ENCODE measurements at regions not wholly inside any gene's neighbourhood (a gene's known extent, or its start where the extent isn't known, plus 50 kb on each side); places are given as distances from the start of the nearest gene placed in this dataset.
A peak's percentile ranks its signal among the peaks of the same experiment; 100 is the strongest.

DNA sequence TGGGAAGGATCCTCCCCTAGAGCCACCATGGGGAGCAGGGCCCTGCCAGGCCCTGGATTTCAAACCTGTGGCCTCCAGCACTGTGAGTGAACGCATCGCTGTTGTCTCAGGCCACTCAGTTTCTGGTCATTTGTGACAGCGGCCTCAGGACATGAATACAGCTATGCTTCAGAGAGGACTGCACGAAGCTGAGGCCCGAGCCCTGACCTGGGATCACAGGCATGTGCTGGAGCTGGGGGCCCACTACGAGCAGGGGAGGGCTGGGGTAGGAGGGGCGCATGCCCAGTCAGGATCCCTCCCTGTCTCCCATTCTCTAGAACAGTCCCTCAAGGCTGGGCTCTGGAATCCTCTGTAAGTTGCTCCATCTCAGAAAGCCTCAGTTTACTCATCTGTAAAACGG lies 242.1 kb downstream of the CTTN start:
- Histone ChIP-seq H3K27me3 (ENCODE audit: control insufficient read depth in 1 of 2, insufficient read depth in 2 of 2, low read length in 2 of 2) (no peaks in the 10 kb centered on the region), H3K36me3 (ENCODE audit: insufficient read depth, low read length) (no peaks in the 10 kb centered on the region), H3K4me1 (ENCODE audit: insufficient read depth, low read length) (no peaks in the 10 kb centered on the region), H3K27ac (ENCODE audit: low read depth, low read length) (no peak overlapping the region), H3K9ac (ENCODE audit: low read length) (no peak overlapping the region), H3K9me3 (ENCODE audit: low read length) (no peaks in the 10 kb centered on the region), H3K4me3 (ENCODE audit: low read depth in 1 of 2, low read length in 2 of 2) (no peak overlapping the region)

DNA sequence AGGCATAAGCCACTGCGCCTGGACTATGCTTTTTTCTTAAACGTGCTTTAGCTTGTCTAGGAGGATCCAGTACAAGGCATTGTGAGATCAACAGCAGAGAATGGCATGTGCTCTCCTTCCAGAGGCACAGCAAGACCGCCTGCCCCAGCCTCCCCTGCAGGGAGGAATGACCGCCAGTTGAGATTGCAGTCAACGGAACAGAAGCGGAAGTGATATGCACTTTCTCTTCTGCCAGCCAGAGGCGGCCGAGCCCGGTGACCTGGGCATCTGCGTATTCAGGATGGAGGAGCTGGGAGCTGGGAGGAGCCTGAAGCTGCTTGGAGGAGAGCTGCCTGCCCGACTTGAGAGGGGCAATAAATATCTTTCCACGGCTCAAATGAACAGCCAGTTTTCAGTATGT lies 243.0 kb downstream of the CTTN start:
- H3K36me3 ChIP-seq (ENCODE audit: insufficient read depth, low read length), result no peaks in the 10 kb centered on the region
- H3K9ac ChIP-seq (ENCODE audit: low read length), result no peak overlapping the region
- H3K4me3 ChIP-seq (ENCODE audit: low read depth in 1 of 2, low read length in 2 of 2), result peak overlapping the region in 1 of 2 donors; percentile 2
- no peaks in the 10 kb centered on the region for H3K27me3 ChIP-seq (ENCODE audit: control insufficient read depth in 1 of 2, insufficient read depth in 2 of 2, low read length in 2 of 2)
- no peaks in the 10 kb centered on the region for H3K4me1 ChIP-seq (ENCODE audit: insufficient read depth, low read length)
- H3K9me3 ChIP-seq (ENCODE audit: low read length), result no peaks in the 10 kb centered on the region
- no peak overlapping the region for H3K27ac ChIP-seq (ENCODE audit: low read depth, low read length)

DNA sequence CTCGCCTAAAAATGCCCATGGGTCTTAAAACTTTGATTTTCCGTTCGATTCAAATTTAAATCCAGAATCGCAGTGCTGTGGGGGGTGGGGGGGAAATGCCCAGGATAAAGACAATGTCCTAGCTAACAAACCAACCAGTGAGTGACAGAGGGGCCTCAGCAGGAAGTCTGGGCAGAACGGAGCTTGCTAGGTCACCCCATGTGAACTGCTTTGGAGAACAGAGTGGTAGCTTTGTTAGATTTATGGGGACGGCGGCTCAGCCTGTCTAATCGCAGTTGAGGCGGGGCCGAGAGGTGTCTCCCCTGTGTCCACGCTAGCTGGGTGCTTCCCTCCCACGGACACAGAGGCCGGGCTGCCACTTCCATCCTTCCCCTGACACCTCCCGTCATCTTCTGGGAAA lies 243.9 kb downstream of the CTTN start:
- Histone ChIP-seq H3K4me3 (ENCODE audit: low read depth in 1 of 2, low read length in 2 of 2) (no peak overlapping the region), H3K4me1 (ENCODE audit: insufficient read depth, low read length) (no peaks in the 10 kb centered on the region), H3K9ac (ENCODE audit: low read length) (no peak overlapping the region), H3K27ac (ENCODE audit: low read depth, low read length) (no peak overlapping the region), H3K9me3 (ENCODE audit: low read length) (no peaks in the 10 kb centered on the region), H3K27me3 (ENCODE audit: control insufficient read depth in 1 of 2, insufficient read depth in 2 of 2, low read length in 2 of 2) (no peaks in the 10 kb centered on the region), H3K36me3 (ENCODE audit: insufficient read depth, low read length) (no peaks in the 10 kb centered on the region)

DNA sequence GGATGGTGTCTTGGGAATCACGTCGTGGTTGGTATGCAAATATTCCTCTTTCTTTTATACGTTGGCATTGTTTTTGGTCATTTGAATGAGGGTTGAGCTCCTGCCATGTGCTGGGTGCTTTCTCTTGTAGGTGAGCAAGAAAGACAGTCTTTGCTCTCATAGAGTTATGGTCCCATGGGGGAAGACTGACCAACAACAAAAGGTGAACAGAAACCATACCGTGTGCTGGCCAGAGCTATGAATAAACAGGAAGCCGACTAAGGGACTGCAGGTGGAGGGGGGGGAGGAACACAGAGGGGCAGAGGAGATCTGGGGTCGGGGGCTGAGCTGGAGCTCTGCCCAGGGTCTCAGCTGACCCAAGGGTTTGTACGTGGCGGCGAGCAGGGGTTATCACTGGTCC lies 245.3 kb downstream of the CTTN start:
- peaks cover 0 to 5% of the 10 kb centered on the region in 2 donors for H3K27me3 ChIP-seq (ENCODE audit: control insufficient read depth in 1 of 2, insufficient read depth in 2 of 2, low read length in 2 of 2)
- no peak overlapping the region for H3K4me3 ChIP-seq (ENCODE audit: low read depth in 1 of 2, low read length in 2 of 2)
- no peak overlapping the region for H3K27ac ChIP-seq (ENCODE audit: low read depth, low read length)
- no peaks in the 10 kb centered on the region for H3K9me3 ChIP-seq (ENCODE audit: low read length)
- no peak overlapping the region for H3K9ac ChIP-seq (ENCODE audit: low read length)
- H3K4me1 ChIP-seq (ENCODE audit: insufficient read depth, low read length), result no peaks in the 10 kb centered on the region
- H3K36me3 ChIP-seq (ENCODE audit: insufficient read depth, low read length), result no peaks in the 10 kb centered on the region

DNA sequence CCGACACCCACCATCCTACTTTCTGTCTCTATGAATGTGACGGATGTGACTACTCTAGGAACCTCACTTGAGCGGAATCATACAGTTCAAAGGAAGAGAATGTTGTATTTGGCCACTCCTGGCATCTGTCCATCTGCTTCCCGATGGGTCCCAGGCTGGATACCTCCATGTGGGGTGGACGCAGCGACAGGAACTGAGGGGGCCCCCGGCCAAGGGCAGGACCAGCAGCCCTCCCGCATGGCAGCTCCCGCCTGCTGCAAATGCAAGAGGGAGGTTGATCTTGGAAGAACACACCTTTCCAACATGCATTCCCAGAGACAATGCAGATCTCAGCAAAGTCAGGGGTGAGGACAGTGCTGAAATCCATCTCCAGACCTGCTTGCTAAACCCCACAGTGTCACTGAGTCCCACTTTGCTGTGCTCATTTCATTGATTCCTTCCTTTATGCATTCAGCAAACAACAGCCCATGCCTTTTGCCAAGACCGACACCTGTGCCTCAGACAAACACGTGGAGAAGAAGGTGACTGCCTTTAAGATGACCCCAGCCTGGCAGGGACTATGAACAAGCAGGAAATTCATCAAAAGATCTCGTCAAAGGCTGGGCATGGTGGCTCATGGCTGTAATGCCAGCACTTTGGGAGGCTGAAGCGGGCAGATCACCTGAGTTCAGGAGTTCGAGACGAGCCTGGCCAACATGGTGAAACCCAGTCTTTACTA lies 246.2 kb downstream of the CTTN start:
- no peak overlapping the region for H3K27ac ChIP-seq (ENCODE audit: low read depth, low read length)
- H3K27me3 ChIP-seq (ENCODE audit: control insufficient read depth in 1 of 2, insufficient read depth in 2 of 2, low read length in 2 of 2), result peaks cover 0 to 5% of the 10 kb centered on the region in 2 donors
- no peaks in the 10 kb centered on the region for H3K9me3 ChIP-seq (ENCODE audit: low read length)
- H3K4me3 ChIP-seq (ENCODE audit: low read depth in 1 of 2, low read length in 2 of 2), result no peak overlapping the region
- H3K4me1 ChIP-seq (ENCODE audit: insufficient read depth, low read length), result no peaks in the 10 kb centered on the region
- H3K9ac ChIP-seq (ENCODE audit: low read length), result no peak overlapping the region
- no peaks in the 10 kb centered on the region for H3K36me3 ChIP-seq (ENCODE audit: insufficient read depth, low read length)

DNA sequence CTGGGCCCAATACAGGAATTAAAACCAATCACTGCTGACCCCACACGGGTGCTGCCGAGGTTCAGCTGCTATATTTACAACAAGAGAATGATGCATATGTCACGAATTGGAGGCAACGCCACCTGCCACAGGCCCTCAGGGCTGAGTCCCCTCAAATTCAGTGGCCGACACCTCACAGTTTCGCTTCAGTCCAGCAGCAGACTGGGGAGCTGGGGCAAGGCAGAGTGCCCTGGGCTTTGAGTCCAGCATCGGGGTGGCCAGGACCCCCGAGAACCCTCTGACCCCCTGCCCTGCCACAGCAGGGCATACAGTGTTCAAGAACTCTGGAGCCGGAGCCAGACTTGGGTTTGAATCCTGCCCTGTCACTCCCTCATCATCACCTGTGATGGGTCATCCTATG lies 247.2 kb downstream of the CTTN start:
- no peak overlapping the region for H3K9ac ChIP-seq (ENCODE audit: low read length)
- H3K4me3 ChIP-seq (ENCODE audit: low read depth in 1 of 2, low read length in 2 of 2), result no peak overlapping the region
- no peaks in the 10 kb centered on the region for H3K36me3 ChIP-seq (ENCODE audit: insufficient read depth, low read length)
- no peak overlapping the region for H3K27ac ChIP-seq (ENCODE audit: low read depth, low read length)
- H3K4me1 ChIP-seq (ENCODE audit: insufficient read depth, low read length), result no peaks in the 10 kb centered on the region
- H3K9me3 ChIP-seq (ENCODE audit: low read length), result no peaks in the 10 kb centered on the region
- peaks cover 0 to 5% of the 10 kb centered on the region in 2 donors for H3K27me3 ChIP-seq (ENCODE audit: control insufficient read depth in 1 of 2, insufficient read depth in 2 of 2, low read length in 2 of 2)

DNA sequence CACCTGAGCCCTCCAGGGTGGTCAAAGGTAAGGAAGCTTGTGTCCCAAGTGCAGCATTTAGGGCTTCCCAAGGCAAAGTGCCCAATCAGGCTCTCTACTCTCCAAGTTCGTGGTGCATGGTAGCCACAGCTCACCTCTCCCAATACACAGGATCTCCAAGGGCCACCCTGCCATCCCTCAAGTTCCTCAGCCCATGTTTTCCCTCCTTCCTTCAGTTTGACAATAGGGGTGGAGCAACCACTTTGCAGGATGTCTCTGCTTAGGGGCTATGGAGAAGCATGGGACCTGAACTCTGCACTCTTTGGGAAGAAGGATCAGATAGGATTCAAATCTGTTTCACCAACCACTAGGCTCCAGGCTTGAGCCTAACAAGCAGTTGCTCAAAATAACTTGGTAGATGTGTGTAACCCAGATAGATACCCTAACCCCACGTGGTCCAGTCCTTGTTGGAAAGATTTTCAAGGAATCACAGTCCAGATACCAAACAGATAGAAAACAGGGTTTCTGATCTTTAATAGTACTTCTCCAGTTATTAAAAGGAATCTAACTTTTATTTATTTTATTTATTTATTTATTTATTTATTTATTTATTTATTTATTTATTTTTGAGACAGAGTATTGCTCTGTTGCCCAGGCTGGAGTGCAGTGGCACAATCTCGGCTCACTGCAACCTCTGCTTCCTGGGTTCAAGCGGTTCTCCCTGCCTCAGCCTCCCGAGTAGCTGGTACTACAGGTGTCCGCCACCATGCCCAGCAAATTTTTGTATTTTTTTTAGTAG lies 248.1 kb downstream of the CTTN start:
- no peaks in the 10 kb centered on the region for H3K36me3 ChIP-seq (ENCODE audit: insufficient read depth, low read length)
- H3K27ac ChIP-seq (ENCODE audit: low read depth, low read length), result no peak overlapping the region
- H3K9me3 ChIP-seq (ENCODE audit: low read length), result no peaks in the 10 kb centered on the region
- H3K27me3 ChIP-seq (ENCODE audit: control insufficient read depth in 1 of 2, insufficient read depth in 2 of 2, low read length in 2 of 2), result peaks cover 0 to 5% of the 10 kb centered on the region in 2 donors
- no peaks in the 10 kb centered on the region for H3K4me1 ChIP-seq (ENCODE audit: insufficient read depth, low read length)
- no peak overlapping the region for H3K9ac ChIP-seq (ENCODE audit: low read length)
- H3K4me3 ChIP-seq (ENCODE audit: low read depth in 1 of 2, low read length in 2 of 2), result no peak overlapping the region

DNA sequence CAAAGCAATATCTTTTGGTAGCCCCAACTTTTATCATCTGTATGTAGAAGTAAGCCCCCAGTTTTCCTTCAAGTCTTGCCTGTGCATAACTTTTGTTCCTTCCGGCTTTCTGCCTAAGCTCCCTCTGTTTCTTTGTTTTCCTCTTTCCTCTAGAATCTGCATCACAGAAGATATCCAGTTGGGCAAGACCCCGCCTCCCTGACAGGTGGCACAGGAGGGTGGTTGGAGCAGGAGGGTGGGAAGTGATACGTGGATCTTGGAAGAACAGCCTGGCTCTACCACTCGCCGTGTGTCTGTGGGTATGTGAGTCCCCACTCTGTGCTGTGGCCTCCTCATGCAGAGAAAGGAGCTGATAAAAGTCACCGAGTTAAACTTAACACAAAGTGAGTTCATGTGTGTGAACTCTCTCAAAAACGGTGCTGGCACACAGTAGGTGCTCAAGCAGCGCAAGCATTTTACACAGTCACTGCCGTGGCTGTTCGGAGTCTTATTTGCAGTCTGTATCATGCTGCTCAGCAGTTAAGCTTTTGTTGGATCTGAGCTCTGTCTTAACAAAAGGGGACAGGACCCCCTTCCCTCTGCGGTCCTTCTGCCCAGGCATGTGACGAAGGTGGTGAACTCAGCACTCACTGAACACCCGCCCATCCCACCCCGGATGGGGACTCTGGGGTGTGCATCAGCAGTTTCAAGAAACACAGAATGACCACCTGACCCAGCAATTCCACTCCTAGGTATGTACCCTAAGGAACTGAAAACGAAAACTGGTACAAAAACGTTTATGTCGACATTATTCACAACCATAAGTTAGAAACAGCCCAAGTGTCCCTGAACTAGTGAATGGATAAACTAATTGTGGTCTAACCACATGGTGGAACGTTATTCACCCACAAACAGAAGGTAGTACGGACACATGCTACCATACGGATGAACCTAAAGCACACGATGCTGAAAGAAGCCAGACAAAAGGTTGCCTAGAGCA lies 249.1 kb downstream of the CTTN start:
- H3K27ac ChIP-seq (ENCODE audit: low read depth, low read length), result no peak overlapping the region
- H3K9me3 ChIP-seq (ENCODE audit: low read length), result no peaks in the 10 kb centered on the region
- H3K4me3 ChIP-seq (ENCODE audit: low read depth in 1 of 2, low read length in 2 of 2), result no peak overlapping the region
- peaks cover 0 to 5% of the 10 kb centered on the region in 2 donors for H3K27me3 ChIP-seq (ENCODE audit: control insufficient read depth in 1 of 2, insufficient read depth in 2 of 2, low read length in 2 of 2)
- H3K4me1 ChIP-seq (ENCODE audit: insufficient read depth, low read length), result no peaks in the 10 kb centered on the region
- H3K9ac ChIP-seq (ENCODE audit: low read length), result no peak overlapping the region
- no peaks in the 10 kb centered on the region for H3K36me3 ChIP-seq (ENCODE audit: insufficient read depth, low read length)

DNA sequence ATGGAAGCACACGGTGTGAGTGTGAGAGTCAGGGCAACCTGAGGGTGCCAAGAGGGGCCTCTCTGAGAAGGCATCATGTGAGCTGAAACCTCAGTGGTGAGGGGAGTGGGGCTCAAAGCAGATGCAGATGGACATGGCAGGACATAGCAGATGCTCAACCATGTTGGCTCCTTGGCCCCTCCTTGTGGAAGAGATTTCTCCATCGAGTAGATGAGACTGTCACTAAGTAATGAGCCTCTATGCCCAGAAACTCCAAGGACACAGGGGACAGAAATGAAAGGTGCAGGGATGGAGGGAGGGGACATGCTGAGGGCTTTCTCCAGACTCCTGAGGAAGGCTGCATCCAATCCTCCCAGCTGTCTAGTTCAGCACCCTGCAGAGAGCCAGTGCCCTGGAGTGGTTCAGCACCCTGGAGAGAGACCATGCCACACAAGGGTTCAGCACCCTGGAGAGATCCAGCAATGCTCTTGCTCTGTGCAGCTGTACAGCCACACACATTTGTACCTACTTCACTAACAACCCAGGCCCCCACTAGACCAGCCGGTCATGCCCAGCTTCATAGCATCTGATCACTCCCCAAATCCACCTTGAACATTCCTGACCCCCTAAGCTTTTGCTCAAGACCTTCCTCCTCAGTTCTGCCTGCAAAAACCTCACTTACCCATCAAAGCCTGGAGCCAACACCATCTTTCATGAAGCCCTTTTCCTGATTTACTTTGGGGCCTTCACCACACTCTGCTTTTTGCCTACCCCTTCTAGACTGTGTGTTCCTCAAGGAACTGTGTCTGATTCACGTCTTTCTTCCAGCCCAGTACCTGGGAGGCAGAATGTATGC lies 252.0 kb downstream of the CTTN start:
- peaks cover 0 to 5% of the 10 kb centered on the region in 2 donors for H3K27me3 ChIP-seq (ENCODE audit: control insufficient read depth in 1 of 2, insufficient read depth in 2 of 2, low read length in 2 of 2)
- no peak overlapping the region for H3K4me3 ChIP-seq (ENCODE audit: low read depth in 1 of 2, low read length in 2 of 2)
- no peaks in the 10 kb centered on the region for H3K4me1 ChIP-seq (ENCODE audit: insufficient read depth, low read length)
- H3K9ac ChIP-seq (ENCODE audit: low read length), result no peak overlapping the region
- no peak overlapping the region for H3K27ac ChIP-seq (ENCODE audit: low read depth, low read length)
- H3K36me3 ChIP-seq (ENCODE audit: insufficient read depth, low read length), result no peaks in the 10 kb centered on the region
- no peaks in the 10 kb centered on the region for H3K9me3 ChIP-seq (ENCODE audit: low read length)

DNA sequence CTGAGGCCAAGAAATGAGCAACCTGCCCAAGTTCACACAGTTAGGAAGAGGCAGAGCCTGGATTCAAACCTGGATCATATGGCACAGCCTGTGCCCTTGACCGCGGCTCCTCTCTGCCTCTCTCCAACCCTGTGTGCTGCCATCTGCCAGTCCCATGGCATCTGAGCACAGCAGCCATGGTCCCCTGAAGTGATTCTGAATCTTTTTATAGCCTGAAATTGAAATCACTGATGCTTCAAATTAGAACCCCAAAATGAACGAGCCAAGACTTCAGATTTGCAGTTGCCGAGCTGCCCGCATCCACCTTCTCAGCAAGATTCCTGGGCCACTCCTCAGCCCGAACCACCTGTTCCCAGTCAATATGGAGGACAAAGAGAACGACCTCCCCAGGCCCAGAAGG lies 252.7 kb downstream of the CTTN start:
- no peak overlapping the region for H3K4me3 ChIP-seq (ENCODE audit: low read depth in 1 of 2, low read length in 2 of 2)
- peaks cover 0 to 5% of the 10 kb centered on the region in 2 donors for H3K27me3 ChIP-seq (ENCODE audit: control insufficient read depth in 1 of 2, insufficient read depth in 2 of 2, low read length in 2 of 2)
- H3K27ac ChIP-seq (ENCODE audit: low read depth, low read length), result no peak overlapping the region
- H3K9ac ChIP-seq (ENCODE audit: low read length), result no peak overlapping the region
- H3K9me3 ChIP-seq (ENCODE audit: low read length), result no peaks in the 10 kb centered on the region
- no peaks in the 10 kb centered on the region for H3K36me3 ChIP-seq (ENCODE audit: insufficient read depth, low read length)
- H3K4me1 ChIP-seq (ENCODE audit: insufficient read depth, low read length), result no peaks in the 10 kb centered on the region

All from muscle layer of colon (tissue), 2 donors.